ENCODE measurements at regions not wholly inside any gene's neighbourhood (a gene's known extent, or its start where the extent isn't known, plus 50 kb on each side); places are given as distances from the start of the nearest gene placed in this dataset.

DNA sequence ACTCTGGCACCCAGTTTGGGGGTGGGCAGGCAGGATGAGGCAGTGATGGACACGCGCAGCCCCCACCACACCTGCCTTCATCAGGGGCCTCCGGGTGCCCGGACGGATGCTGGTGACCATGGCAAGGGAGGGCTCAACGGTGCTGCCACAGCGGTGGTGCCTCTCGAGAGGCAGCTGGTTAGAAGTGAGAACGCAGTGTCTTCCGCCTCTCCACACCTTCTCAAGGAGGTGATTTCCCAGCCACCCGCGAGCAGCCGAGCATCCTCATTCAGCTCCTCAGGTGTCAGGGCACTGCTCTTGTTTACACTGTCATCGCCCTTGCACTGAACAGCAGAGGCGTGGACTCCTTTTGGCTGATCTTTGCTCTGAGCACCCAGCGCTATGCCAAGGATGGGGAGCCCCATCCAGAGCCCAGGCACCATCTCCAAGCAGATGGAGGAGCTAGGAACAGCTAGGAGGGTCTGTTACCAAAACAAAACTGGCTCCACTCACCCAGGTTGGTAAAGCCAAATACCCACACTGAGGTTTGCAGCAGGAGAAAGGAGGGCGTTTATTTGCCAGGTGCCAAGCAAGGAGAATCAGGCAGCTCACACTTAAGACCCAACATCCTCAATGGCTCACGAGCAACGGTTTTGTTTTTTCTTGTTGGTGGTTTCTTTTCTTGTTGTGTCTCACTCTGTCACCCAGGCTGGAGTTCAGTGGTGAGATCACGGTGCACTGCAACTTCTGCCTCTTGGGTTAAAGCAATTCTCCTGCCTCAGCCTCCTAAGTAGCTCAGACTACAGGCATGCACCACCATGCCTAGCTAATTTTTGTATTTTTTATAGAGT lies 174.3 kb upstream of the TNRC6C start:
- H3K4me3 ChIP-seq (ENCODE audit: low read depth, low read length), result no peak overlapping the region
- POLR2A ChIA-PET, result no interaction called here
- CTCF ChIA-PET, result no interaction called here
- DNase-seq (ENCODE audit: low read depth, low spot score), result no peak
- TF ChIP-seq, protein P1, sequence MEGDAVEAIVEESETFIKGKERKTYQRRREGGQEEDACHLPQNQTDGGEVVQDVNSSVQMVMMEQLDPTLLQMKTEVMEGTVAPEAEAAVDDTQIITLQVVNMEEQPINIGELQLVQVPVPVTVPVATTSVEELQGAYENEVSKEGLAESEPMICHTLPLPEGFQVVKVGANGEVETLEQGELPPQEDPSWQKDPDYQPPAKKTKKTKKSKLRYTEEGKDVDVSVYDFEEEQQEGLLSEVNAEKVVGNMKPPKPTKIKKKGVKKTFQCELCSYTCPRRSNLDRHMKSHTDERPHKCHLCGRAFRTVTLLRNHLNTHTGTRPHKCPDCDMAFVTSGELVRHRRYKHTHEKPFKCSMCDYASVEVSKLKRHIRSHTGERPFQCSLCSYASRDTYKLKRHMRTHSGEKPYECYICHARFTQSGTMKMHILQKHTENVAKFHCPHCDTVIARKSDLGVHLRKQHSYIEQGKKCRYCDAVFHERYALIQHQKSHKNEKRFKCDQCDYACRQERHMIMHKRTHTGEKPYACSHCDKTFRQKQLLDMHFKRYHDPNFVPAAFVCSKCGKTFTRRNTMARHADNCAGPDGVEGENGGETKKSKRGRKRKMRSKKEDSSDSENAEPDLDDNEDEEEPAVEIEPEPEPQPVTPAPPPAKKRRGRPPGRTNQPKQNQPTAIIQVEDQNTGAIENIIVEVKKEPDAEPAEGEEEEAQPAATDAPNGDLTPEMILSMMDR (IDR thresholded peaks at IDR 0.05; ENCODE audit: insufficient read depth, low read length, missing control alignments), result no peak

DNA sequence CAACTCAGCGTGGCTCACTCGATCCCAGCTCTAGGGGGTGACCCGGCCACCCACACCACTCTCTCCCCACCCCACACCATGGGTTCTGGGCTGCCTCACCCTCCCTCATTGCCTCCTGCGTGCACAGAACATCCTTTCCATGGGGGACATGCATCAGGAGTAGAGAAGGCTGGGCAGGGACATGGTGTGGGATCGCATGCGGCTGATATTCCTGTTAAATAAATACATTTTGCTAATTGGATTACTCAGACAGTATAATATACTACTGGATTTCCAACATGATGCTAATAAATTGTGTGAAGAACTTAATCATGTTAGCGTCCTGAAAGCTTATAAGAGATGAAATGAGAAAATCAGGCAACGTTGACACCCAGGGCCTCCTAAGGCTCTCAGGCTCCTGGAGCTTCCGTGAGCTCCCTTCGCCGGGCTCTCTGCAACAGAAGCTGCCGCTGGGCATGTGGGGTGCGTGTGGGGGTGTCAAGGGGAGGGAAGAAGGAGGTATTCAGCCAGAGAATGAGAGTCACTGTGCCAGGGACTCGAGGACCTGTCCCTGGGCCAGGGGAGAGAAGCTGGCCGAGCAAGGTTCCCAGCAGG lies 173.1 kb upstream of the TNRC6C start:
- CTCF ChIA-PET, result no interaction called here
- TF ChIP-seq, protein P1 (IDR thresholded peaks at IDR 0.05; ENCODE audit: insufficient read depth, low read length, missing control alignments), result no peak
- POLR2A ChIA-PET, result no interaction called here
- no peak for DNase-seq (ENCODE audit: low read depth, low spot score)
- H3K4me3 ChIP-seq (ENCODE audit: low read depth, low read length), result no peak overlapping the region

DNA sequence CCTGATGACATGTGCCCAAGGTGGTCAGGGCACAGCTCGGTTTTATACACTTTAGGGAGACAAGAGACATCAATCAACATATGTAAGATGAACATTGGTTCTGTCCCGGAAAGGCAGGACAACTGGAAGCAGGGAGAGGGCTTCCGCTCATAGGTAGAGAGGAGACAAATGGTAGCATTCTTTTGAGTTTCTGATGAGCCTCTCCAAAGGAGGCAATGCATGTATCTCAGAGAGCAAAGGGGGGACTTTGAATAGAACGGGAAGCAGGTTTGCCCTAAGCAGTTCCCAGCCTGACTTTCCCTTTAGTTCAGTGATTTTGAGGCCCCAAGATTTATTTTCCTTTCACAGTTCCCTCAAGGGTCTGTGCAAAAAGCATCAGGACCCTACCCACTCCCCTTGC lies 172.4 kb upstream of the TNRC6C start:
- ChIA-PET POLR2A (no interaction called here), CTCF (no interaction called here)
- H3K4me3 ChIP-seq (ENCODE audit: low read depth, low read length), result no peak overlapping the region

DNA sequence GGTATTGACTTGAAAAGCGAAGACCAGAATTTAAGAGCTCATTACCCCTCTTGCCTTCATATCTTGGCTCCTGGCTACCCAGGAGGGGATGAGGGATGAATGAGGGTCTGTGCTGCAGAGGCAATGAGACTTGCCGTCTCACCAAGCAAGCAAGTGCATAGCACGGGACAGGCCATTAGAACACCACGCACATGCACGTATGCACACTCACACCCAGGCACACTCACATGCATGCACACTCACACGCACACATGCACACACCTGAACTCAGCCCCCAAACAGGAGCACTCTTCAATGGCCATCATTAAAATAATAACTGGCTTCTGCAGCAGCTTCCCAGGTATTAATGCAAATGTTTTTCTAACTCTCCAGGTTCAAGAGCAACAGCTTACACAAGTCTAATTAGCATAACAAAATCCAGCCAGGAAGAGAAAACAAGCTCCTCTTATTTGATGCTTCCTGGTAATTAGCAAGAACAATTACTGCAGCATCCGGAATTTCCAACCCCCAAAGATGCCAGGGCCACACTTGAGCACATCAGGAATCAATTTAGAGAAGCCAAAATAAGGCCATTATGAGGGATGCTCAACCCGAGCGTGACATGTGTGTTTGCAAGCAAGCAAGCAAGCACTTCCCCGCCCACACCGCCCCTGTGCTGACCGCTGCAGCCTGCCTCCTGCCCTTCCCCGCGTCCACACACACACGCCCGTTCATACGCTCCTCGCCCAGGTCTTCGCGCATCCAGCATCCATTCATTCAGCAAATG lies 171.6 kb upstream of the TNRC6C start:
- no peak overlapping the region for H3K4me3 ChIP-seq (ENCODE audit: low read depth, low read length)
- POLR2A ChIA-PET, result no interaction called here

More for the DNA sequence above, 172.4 kb upstream of the TNRC6C start:
- DNase-seq (ENCODE audit: low read depth, low spot score), result no peak
- TF ChIP-seq, protein P1 (IDR thresholded peaks at IDR 0.05; ENCODE audit: insufficient read depth, low read length, missing control alignments), result no peak

DNA sequence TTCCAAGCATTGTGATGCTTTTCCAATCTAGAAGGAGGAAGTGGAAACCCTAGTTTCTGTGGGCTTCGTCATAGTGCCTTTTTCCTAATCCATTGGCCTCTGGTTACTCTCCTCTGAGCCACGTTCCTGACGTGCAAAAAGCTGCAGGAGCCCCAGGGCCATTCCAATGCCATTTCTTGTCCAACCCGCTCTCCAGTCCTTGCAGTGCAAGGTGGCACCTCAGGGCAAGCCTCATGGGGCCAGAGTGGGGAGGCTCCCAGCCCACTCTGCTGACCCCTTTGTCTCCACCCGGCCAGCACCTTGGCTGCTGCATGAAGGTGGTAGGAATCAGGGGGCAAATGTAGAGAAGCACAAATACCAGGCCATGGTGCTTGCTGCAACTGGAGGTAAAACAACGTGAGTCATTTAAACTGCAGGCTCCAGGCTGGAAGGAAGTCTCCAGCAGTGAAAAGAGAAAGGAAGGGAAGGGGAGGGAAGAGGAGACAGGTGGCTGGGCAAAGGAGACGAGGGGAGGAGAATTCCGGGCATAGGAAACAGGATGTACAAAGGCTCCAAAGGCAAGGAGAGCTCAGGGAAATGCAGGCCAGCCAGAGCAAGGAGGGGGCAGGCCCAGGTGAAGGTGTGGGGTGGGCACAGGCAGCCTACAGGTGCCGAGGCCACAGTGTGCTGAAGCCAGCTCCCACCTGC lies 168.2 kb upstream of the TNRC6C start:
- DNase-seq (ENCODE audit: low read depth, low spot score), result no peak
- ChIA-PET POLR2A (no interaction called here), CTCF (no interaction called here)
- H3K4me3 ChIP-seq (ENCODE audit: low read depth, low read length), result no peak overlapping the region
- TF ChIP-seq, protein P1 (IDR thresholded peaks at IDR 0.05; ENCODE audit: insufficient read depth, low read length, missing control alignments), result no peak

More for the DNA sequence above, 171.6 kb upstream of the TNRC6C start:
- CTCF ChIA-PET, result no interaction called here
- TF ChIP-seq, protein P1 (IDR thresholded peaks at IDR 0.05; ENCODE audit: insufficient read depth, low read length, missing control alignments), result no peak
- DNase-seq (ENCODE audit: low read depth, low spot score), result no peak

Measured in AG04449 (cell line).